ENCODE measurements at regions not wholly inside any gene's neighbourhood (a gene's known extent, or its start where the extent isn't known, plus 50 kb on each side); places are given as distances from the start of the nearest gene placed in this dataset.

GRCh38 chr7:157080111-157080730, 58.5 kb upstream of the UBE3C start:
- TF ChIP-seq EGR1 (conservative IDR thresholded peaks at IDR 0.05) (no peak), CEBPB (tag; IDR thresholded peaks at IDR 0.05) (no peak), ATF3 (IDR thresholded peaks at IDR 0.05) (no peak), ATF3 (CRISPR knock-in tag; conservative IDR thresholded peaks at IDR 0.05) (no peak), RFX5 (IDR thresholded peaks at IDR 0.05; ENCODE audit: low read depth, low read length) (no peak), BHLHE40 (IDR thresholded peaks at IDR 0.05; ENCODE audit: low read length) (no peak), CTCF (IDR thresholded peaks at IDR 0.05 in 2 of 3, conservative IDR thresholded peaks at IDR 0.05 in 1 of 3; ENCODE audit: insufficient read depth in 2 of 3, low read depth in 1 of 3, low read length in 3 of 3) (0 out of 6 replicates have a peak, but pooled peaks of 1 of the 3 experiments have one; percentile 8), JUNB (CRISPR knock-in tag; conservative IDR thresholded peaks at IDR 0.05) (no peak), CHCHD3 (CRISPR knock-in tag; IDR thresholded peaks at IDR 0.05) (no peak), RBM22 (IDR thresholded peaks at IDR 0.05; ENCODE audit: low read depth, low read length, poor library complexity, severe bottlenecking) (no peak), ETV5 (CRISPR knock-in tag; IDR thresholded peaks at IDR 0.05; ENCODE audit: low read depth) (no peak), TCF7L2 (IDR thresholded peaks at IDR 0.05; ENCODE audit: low read depth, low read length) (no peak), TOE1 (IDR thresholded peaks at IDR 0.05; ENCODE audit: borderline replicate concordance) (no peak), TOE1 (CRISPR knock-in tag; IDR thresholded peaks at IDR 0.05; ENCODE audit: borderline replicate concordance, low read depth) (no peak), YY1 (IDR thresholded peaks at IDR 0.05; ENCODE audit: borderline replicate concordance in 1 of 3, control insufficient read depth in 1 of 3, extremely low read depth in 1 of 3, insufficient read depth in 3 of 3, insufficient read length in 1 of 3, insufficient replicate concordance in 2 of 3, low read depth in 1 of 3, low read length in 2 of 3) (no peak), TBP (optimal IDR thresholded peaks at IDR 0.05; ENCODE audit: low read depth, low read length) (no peak)

All from K562 (cell line).